ENCODE measurements at regions not wholly inside any gene's neighbourhood (a gene's known extent, or its start where the extent isn't known, plus 50 kb on each side); places are given as distances from the start of the nearest gene placed in this dataset.

GRCh38 chr1:172874950-172875349 lies 175.8 kb downstream of the TNFSF18 start:
- no peaks in the 10 kb centered on the region for H3K27me3 ChIP-seq (replicated peaks; ENCODE audit: control insufficient read depth, insufficient read depth, low read length)
- no peaks in the 10 kb centered on the region for H3K36me3 ChIP-seq (ENCODE audit: control insufficient read depth, insufficient read depth, low read length)
- TF ChIP-seq CTCF (IDR thresholded peaks at IDR 0.05; ENCODE audit: insufficient read depth, low read length, poor library complexity, severe bottlenecking) = no peak
- no peak for DNase-seq (ENCODE audit: extremely low read depth, insufficient read length)
- no peak overlapping the region for H3K4me3 ChIP-seq (replicated peaks; ENCODE audit: low read depth, low read length)

- Histone ChIP-seq H3K36me3 (ENCODE audit: control insufficient read depth, insufficient read depth, low read length) (no peaks in the 10 kb centered on the region), H3K27me3 (replicated peaks; ENCODE audit: control insufficient read depth, insufficient read depth, low read length) (no peaks in the 10 kb centered on the region), H3K4me3 (replicated peaks; ENCODE audit: low read depth, low read length) (no peak overlapping the region)
- no peak for TF ChIP-seq CTCF (IDR thresholded peaks at IDR 0.05; ENCODE audit: insufficient read depth, low read length, poor library complexity, severe bottlenecking)
- DNase-seq (ENCODE audit: extremely low read depth, insufficient read length) = no peak
These were observed 174.8 kb downstream of the TNFSF18 start for GRCh38 chr1:172875892-172876291.

- no peak for TF ChIP-seq CTCF (IDR thresholded peaks at IDR 0.05; ENCODE audit: insufficient read depth, low read length, poor library complexity, severe bottlenecking)
- H3K27me3 ChIP-seq (replicated peaks; ENCODE audit: control insufficient read depth, insufficient read depth, low read length) = no peaks in the 10 kb centered on the region
- H3K4me3 ChIP-seq (replicated peaks; ENCODE audit: low read depth, low read length) = no peak overlapping the region
- no peaks in the 10 kb centered on the region for H3K36me3 ChIP-seq (ENCODE audit: control insufficient read depth, insufficient read depth, low read length)
- no peak for DNase-seq (ENCODE audit: extremely low read depth, insufficient read length)
These were observed 168.4 kb downstream of the TNFSF18 start for GRCh38 chr1:172882385-172882784.

- no peak for DNase-seq (ENCODE audit: extremely low read depth, insufficient read length)
- TF ChIP-seq CTCF (IDR thresholded peaks at IDR 0.05; ENCODE audit: insufficient read depth, low read length, poor library complexity, severe bottlenecking) = no peak
- no peaks in the 10 kb centered on the region for H3K27me3 ChIP-seq (replicated peaks; ENCODE audit: control insufficient read depth, insufficient read depth, low read length)
- H3K4me3 ChIP-seq (replicated peaks; ENCODE audit: low read depth, low read length) = no peak overlapping the region
- H3K36me3 ChIP-seq (ENCODE audit: control insufficient read depth, insufficient read depth, low read length) = no peaks in the 10 kb centered on the region
These were observed 167.9 kb downstream of the TNFSF18 start for GRCh38 chr1:172882791-172883386.

GRCh38 chr1:172883387-172883791 lies 167.4 kb downstream of the TNFSF18 start:
- TF ChIP-seq CTCF (IDR thresholded peaks at IDR 0.05; ENCODE audit: insufficient read depth, low read length, poor library complexity, severe bottlenecking) = no peak
- Histone ChIP-seq H3K36me3 (ENCODE audit: control insufficient read depth, insufficient read depth, low read length) (no peaks in the 10 kb centered on the region), H3K4me3 (replicated peaks; ENCODE audit: low read depth, low read length) (no peak overlapping the region), H3K27me3 (replicated peaks; ENCODE audit: control insufficient read depth, insufficient read depth, low read length) (no peaks in the 10 kb centered on the region; the same call in 1 of the 2 replicates)
- no peak for DNase-seq (ENCODE audit: extremely low read depth, insufficient read length)

- no peak overlapping the region for H3K4me3 ChIP-seq (replicated peaks; ENCODE audit: low read depth, low read length)
- H3K36me3 ChIP-seq (ENCODE audit: control insufficient read depth, insufficient read depth, low read length) = no peaks in the 10 kb centered on the region
- TF ChIP-seq CTCF (IDR thresholded peaks at IDR 0.05; ENCODE audit: insufficient read depth, low read length, poor library complexity, severe bottlenecking) = no peak
- DNase-seq (ENCODE audit: extremely low read depth, insufficient read length) = no peak
- H3K27me3 ChIP-seq (replicated peaks; ENCODE audit: control insufficient read depth, insufficient read depth, low read length) = peaks cover 2% of the 10 kb centered on the region
These were observed 166.9 kb downstream of the TNFSF18 start for GRCh38 chr1:172883844-172884243.
